Caco-2 (cell line): ENCODE measurements at regions not wholly inside any gene's neighbourhood (a gene's known extent, or its start where the extent isn't known, plus 50 kb on each side); places are given as distances from the start of the nearest gene placed in this dataset.
"Not testable (repeated sequence)": the region's sequence is repeated elsewhere in the genome, so short reads cannot be mapped to it uniquely, and the experiment has no call there.

Source experiments
- BruUV-seq: library from RNA; stranded (reverse); fragments of 400-500 nt; replicated peaks from 2 replicates; lab custom pipeline; 2021; lab: Mats Ljungman, UMichigan
- CTCF ChIA-PET: fragments of 300-600 bp; sonication (Branson Sonifier 250); formaldehyde crosslinking; loops from one replicate; lab custom pipeline; 2022; ENCODE audit warnings: antibody characterized with exemption; lab: Charles Lee
- POLR2A ChIA-PET: fragments of 300-600 bp; sonication (Branson Sonifier 250); formaldehyde crosslinking; loops from one replicate; lab custom pipeline; 2022; ENCODE audit warnings: antibody characterized with exemption; lab: Charles Lee
- DNase-seq, 2 experiments: peaks; one replicate each; pipeline versions ENCODE4 v3.0.0 to v3.0.0-alpha.2; 2020 to 2022
- H3K27me3 ChIP-seq: replicated peaks from 2 replicates; pipeline ENCODE4 v1.6.0; 2011; ENCODE audit warnings: low read length; ENCODE audit not compliant: control insufficient read depth, insufficient read depth
- H3K36me3 ChIP-seq: 2 replicates; pipeline ENCODE4 v1.5.1; 2011; ENCODE audit warnings: low read length; ENCODE audit not compliant: control insufficient read depth, insufficient read depth
- H3K4me1 ChIP-seq: fragments of 250-450 bp; sonication (Bioruptor Pico); 2 replicates; pipeline ENCODE4 v1.5.1; 2020; ENCODE audit warnings: mild to moderate bottlenecking
- H3K4me3 ChIP-seq: 2 replicates; pipeline ENCODE4 v1.5.1; 2011; ENCODE audit warnings: low read depth, mild to moderate bottlenecking, control low read depth, low read length
- H3K9me3 ChIP-seq: fragments of 250-450 bp; sonication (Bioruptor Pico); 2 replicates; pipeline ENCODE4 v1.5.1; 2020; ENCODE audit warnings: mild to moderate bottlenecking, moderate library complexity
- H3K27ac Mint-ChIP-seq: one replicate; pipeline ENCODE4 v1.8.0; 2022; ENCODE audit warnings: mixed read lengths; ENCODE audit not compliant: unreplicated experiment
- H3K27me3 Mint-ChIP-seq: one replicate; pipeline ENCODE4 v1.8.0; 2022; ENCODE audit warnings: mixed read lengths; ENCODE audit not compliant: insufficient read depth, unreplicated experiment
- H3K36me3 Mint-ChIP-seq: one replicate; pipeline ENCODE4 v1.8.0; 2022; ENCODE audit warnings: mild to moderate bottlenecking, mixed read lengths; ENCODE audit not compliant: insufficient read depth, unreplicated experiment
- H3K4me1 Mint-ChIP-seq: one replicate; pipeline ENCODE4 v1.8.0; 2022; ENCODE audit warnings: low read depth, mixed read lengths; ENCODE audit not compliant: unreplicated experiment
- H3K4me3 Mint-ChIP-seq: one replicate; pipeline ENCODE4 v1.8.0; 2022; ENCODE audit warnings: mild to moderate bottlenecking, moderate library complexity, mixed read lengths; ENCODE audit not compliant: unreplicated experiment
- H3K9me3 Mint-ChIP-seq: one replicate; pipeline ENCODE4 v1.8.0; 2022; ENCODE audit warnings: mixed read lengths; ENCODE audit not compliant: unreplicated experiment
- CTCF ChIP-seq, 2 experiments: fragments of 200-600 bp in 1 of 2; IDR thresholded peaks; 1 replicate in 1 of 2; 2 replicates in 1 of 2; pipeline versions ENCODE4 v1.5.1 to v1.8.0; 2011 to 2022; ENCODE audit warnings: antibody characterized with exemption in 1 of 2, control low read depth in 1 of 2, inconsistent platforms in 1 of 2, low read depth in 1 of 2, low read length in 1 of 2, mild to moderate bottlenecking in 1 of 2, moderate library complexity in 1 of 2; ENCODE audit not compliant: insufficient read depth in 1 of 2, severe bottlenecking in 1 of 2, unreplicated experiment in 1 of 2
- intact Hi-C: fragments of 100-400 bp; cut with micrococcal nuclease; formaldehyde crosslinking; loops from one replicate; pipeline ENCODE4 v1.10.0; 2022; ENCODE audit not compliant: unreplicated experiment

- no peaks in the 10 kb centered on the region for H3K27me3 ChIP-seq
- intact Hi-C loops = no loop called here
- Mint-ChIP-seq H3K4me1 (no peaks in the 10 kb centered on the region), H3K9me3 (peaks cover 25% of the 10 kb centered on the region), H3K27me3 (no peaks in the 10 kb centered on the region), H3K36me3 (no peaks in the 10 kb centered on the region), H3K4me3 (no peak overlapping the region), H3K27ac (no peak overlapping the region)
- H3K36me3 ChIP-seq = no peaks in the 10 kb centered on the region
- no peak for TF ChIP-seq CTCF (IDR thresholded peaks at IDR 0.05; ENCODE audit: insufficient read depth in 1 of 2, low read depth in 1 of 2, low read length in 1 of 2, severe bottlenecking in 1 of 2, unreplicated experiment in 1 of 2)
- H3K9me3 ChIP-seq = 0 out of 2 replicates have a peak, but pooled peaks cover 8% of the 10 kb centered on the region
- no peaks in the 10 kb centered on the region for H3K4me1 ChIP-seq
- ChIA-PET CTCF (no interaction called here), POLR2A (no interaction called here)
- DNase-seq = no peak
- no peak overlapping the region for H3K4me3 ChIP-seq
- BruUV-seq = no TSS peak
Observed at GRCh38 chr3:16075647-16076046, 98.8 kb upstream of the GALNT15 start.

GRCh38 chr3:16076564-16076963, 97.9 kb upstream of the GALNT15 start:
- CTCF ChIA-PET = no interaction called here
- no peak overlapping the region for H3K4me3 ChIP-seq
- no peaks in the 10 kb centered on the region for H3K36me3 ChIP-seq
- DNase-seq = no peak
- 0 out of 2 replicates have a peak, but pooled peaks cover 13% of the 10 kb centered on the region for H3K9me3 ChIP-seq
- peaks cover 29% of the 10 kb centered on the region for H3K9me3 Mint-ChIP-seq
- no peak overlapping the region for H3K4me3 Mint-ChIP-seq
- POLR2A ChIA-PET = no interaction called here
- H3K4me1 Mint-ChIP-seq = no peaks in the 10 kb centered on the region
- no peaks in the 10 kb centered on the region for H3K27me3 Mint-ChIP-seq
- intact Hi-C loops = no loop called here
- H3K36me3 Mint-ChIP-seq = no peaks in the 10 kb centered on the region
- no peak overlapping the region for H3K27ac Mint-ChIP-seq
- no peak for TF ChIP-seq CTCF (IDR thresholded peaks at IDR 0.05; ENCODE audit: insufficient read depth in 1 of 2, low read depth in 1 of 2, low read length in 1 of 2, severe bottlenecking in 1 of 2, unreplicated experiment in 1 of 2)
- H3K4me1 ChIP-seq = no peaks in the 10 kb centered on the region
- H3K27me3 ChIP-seq = no peaks in the 10 kb centered on the region
- no TSS peak for BruUV-seq

DNA sequence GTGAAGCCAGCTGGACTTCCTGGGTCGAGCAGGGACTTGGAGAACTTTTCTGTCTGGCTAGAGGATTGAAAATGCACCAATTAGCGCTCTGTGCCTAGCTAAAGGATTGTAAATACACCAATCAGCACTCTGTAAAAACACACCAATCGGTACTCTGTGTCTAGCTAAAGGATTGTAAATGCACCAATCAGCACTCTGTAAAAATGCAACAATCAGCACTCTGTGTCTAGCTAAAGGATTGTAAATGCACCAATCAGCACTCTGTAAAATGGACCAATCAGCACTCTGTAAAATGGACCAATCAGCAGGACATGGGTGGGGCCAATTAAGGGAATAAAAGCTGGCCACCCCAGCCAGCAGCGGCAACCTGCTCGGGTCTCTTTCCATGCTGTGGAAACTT, 97.3 kb upstream of the GALNT15 start:
- H3K4me1 ChIP-seq, DNase-seq, H3K27ac Mint-ChIP-seq, H3K4me1 Mint-ChIP-seq, CTCF ChIA-PET, POLR2A ChIA-PET, H3K27me3 Mint-ChIP-seq, H3K4me3 ChIP-seq, intact Hi-C loops, H3K36me3 Mint-ChIP-seq, H3K4me3 Mint-ChIP-seq, BruUV-seq, H3K27me3 ChIP-seq, H3K36me3 ChIP-seq: not testable (repeated sequence)
- H3K9me3 Mint-ChIP-seq = peaks cover 25% of the 10 kb centered on the region
- H3K9me3 ChIP-seq = 0 out of 2 replicates have a peak, but pooled peaks cover 19% of the 10 kb centered on the region

DNA sequence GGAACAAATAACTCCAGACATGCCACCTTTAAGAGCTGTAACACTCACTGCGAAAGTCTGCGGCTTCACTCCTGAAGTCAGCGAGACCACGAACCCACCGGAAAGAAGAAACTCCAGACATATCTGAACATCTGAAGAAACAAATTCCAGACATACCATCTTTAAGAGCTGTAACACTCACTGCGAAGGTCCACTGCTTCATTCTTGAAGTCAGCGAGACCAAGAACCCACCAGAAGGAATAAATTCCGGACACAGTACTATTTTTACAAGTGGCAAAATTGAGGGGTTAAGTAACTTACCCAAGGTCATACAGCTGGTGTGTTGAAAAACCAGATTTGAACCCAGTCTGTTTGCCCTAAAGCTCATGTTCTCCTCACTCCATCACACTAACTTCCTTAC, 96.8 kb upstream of the GALNT15 start:
- DNase-seq, H3K4me1 ChIP-seq, POLR2A ChIA-PET, intact Hi-C loops, H3K36me3 Mint-ChIP-seq, H3K4me3 Mint-ChIP-seq, H3K27me3 ChIP-seq, CTCF ChIA-PET, H3K27me3 Mint-ChIP-seq, H3K4me1 Mint-ChIP-seq, H3K36me3 ChIP-seq, H3K27ac Mint-ChIP-seq, BruUV-seq, H3K4me3 ChIP-seq: not testable (repeated sequence)
- peaks cover 28% of the 10 kb centered on the region for H3K9me3 Mint-ChIP-seq
- H3K9me3 ChIP-seq = 0 out of 2 replicates have a peak, but pooled peaks cover 21% of the 10 kb centered on the region
